ENCODE measurements at regions not wholly inside any gene's neighbourhood (a gene's known extent, or its start where the extent isn't known, plus 50 kb on each side); places are given as distances from the start of the nearest gene placed in this dataset.

DNA sequence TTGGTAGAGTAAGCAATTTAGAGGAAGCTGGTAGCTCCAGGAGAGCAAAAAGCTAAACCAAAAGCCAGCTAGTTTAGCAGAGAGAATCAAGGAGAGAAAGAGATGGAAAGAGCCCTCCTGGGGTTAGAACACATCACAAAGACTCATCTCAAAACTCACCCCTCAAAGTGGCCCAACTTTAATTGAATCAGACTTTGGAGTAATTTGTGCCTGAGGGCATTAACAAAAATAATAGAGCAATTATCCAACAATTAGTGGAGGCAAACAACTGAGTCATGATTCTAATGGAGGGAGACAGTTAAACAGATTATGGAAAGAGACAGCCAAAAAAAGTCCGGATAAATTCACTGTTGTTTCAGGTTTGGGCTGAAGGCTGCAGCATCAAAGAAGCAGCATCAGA lies 417.4 kb downstream of the KCNJ3 start:
- DNase-seq, result no peak

DNA sequence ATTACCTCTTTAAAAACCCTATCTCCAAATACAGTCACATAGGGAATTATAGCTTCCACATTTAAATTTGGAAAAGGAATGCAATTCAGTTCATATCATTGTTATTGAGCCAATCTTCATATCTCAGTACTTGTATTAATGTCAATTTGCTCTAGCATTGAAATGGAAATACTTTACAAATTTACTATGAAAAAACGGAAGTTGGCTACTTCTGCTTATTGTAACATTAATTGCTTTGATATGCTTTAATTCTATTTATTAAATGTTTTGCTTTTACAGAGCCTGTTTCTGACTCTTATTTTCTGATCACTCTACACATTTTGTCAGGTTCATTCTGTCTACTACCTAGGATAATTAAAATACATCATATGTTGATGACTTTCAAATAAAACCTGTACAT lies 412.6 kb downstream of the KCNJ3 start:
- no peak for DNase-seq

DNA sequence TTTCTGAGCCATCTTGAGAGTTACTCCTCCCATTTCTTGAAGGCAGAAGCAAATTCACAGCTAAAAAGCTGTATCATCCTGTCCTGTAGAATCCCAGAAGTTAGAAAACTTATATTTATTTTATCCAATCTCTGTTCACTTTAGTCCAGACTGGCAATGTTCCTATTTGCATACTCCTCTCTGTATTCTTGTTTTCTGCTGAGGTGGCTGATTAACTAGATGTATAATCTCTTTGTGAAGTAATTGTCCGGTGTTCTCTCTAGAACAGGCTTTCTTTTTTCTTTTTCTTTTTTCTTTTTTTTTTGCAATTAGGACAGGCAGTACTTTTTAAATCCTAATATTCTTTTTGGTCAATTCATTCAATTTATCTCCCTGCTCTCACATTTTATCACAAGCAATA lies 411.0 kb downstream of the KCNJ3 start:
- no peak for DNase-seq

DNA sequence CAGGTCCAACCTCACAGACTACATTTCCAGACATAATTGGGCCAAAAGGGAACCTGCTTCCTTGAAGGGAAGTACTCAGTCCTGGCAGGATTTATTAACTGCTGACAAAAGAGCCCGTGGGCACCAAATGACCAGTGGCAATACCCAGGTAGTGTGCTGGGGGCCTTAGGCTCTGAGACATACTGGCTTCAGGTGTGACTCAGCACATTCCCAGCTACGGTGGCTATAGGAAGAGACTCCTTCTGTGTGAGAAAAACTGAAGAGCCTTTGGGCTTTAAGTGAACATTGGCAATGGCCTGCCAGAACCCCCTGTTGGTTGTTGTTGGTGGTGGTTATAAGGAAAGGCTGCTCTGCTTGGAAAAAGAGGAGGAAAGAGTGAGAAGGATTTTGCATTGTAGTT lies 401.8 kb downstream of the KCNJ3 start:
- no peak for DNase-seq

DNA sequence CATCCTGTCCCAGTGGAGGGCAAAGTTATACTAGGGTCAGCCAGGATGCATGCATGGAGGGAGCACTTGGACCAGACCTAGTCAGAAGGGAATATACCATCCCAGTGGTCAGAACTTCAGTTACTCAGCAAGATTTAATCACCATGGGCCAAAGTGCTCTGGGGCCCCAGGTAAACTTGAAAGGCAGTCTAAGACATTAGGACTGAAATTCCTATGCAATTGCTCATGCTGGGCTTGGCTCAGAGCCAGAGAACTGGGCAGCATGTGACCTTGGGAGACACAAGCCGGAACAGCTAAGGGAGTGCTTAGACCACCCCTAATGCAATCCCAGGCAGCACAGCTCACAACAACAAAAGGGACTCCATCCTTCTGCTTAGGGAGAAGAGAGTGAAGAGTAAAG lies 401.3 kb downstream of the KCNJ3 start:
- no peak for DNase-seq

DNA sequence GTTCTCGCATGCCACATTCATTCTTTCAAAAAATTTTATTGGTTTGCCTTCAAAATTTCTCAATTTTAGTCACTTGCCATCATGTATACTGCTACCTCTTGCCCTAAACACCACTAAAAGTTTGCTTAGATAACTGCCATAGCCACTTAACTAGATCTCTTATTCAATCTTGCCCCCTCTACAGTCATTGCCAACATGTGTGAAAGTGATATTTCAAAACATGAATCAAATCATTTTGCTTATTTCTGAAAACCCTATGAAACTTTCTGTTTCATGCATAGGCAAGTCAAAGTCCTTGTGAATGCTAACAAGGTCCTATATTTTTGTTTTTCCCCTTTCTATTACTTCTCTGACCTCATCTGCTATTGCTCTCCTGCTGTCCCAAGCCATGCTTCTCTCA lies 397.1 kb downstream of the KCNJ3 start:
- no peak for DNase-seq

DNA sequence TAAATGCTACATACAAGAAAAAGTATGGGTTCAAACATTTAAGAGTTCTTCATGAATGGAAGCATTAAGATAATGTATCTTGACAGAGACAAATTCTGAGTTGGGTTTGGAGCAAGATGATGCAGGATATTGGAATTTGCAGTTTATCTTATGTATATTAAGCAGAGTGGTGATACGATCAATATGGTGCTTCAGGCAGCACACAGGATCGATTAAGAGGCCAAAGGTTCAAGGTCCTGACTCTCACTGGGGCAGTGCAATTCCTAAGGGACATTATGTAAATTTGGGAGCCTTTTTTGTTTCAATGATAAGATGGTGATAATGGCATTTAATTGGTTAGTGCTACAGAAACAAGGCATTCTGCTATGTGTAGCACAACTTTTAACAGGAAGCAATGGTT lies 381.9 kb downstream of the KCNJ3 start:
- DNase-seq, result no peak

DNA sequence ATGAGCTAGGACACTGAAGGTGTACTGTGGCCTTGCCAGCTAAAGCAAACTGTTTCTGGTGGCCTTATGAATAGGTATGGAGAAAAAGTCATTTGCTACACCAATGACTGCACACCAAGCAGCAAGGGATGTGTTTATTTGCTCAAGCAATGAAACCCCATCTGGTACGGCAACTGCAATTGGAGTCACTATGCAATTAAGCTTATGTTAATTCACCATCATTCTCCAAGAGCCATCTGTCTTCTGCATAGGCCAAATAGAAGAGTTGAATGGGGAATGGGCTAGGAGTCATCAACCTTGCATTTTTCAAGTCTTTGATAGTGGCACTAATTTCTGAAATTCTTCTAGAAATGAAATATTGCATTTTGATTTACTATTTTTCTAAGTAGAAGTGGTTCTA lies 372.0 kb downstream of the KCNJ3 start:
- no peak for DNase-seq

DNA sequence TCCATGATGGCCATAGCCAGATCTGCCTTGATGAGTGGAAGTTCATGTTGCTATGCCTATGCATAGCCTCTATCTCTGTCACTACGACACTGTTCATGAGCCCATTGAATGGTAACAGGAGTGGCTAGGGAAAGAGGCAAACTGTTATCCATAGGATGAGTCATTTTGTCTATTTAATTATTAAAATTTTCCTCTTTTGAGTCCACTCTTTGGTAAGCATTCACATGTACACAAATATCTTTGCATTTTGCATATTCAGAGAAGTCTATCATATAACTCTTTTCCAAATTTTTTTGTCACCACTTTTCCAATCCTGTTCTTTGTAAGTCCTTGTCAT lies 364.4 kb downstream of the KCNJ3 start:
- DNase-seq, result no peak

DNA sequence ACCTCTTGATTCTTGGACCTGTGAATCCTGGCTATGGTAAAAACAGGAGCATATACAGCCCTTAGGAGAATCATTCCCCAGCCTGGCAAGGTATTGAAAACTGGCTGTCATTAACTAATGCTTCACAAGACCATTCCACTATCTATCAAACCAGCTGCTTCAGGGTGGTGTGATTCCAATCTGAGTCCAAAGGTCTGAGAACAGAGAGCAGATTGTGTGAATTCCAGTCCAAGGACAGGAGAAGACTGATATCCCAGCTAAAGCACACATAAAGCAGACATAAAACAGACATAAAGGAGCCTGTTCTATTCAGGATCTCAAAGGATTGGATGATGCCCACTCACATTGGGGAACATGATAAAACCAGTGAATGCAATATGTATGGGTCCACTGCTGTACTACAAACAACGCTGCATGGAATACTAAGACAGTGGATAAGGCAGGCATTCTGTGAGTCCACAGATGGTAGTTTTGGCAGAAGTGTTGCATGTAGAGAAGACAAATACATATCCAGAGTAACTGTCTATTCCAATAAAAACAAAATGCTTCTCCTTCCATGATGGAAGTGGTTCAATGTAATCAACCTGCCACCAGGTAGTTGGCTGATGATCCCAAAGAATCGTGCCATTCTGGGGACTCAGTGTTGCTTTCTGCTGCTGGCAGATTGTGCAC lies 363.9 kb downstream of the KCNJ3 start:
- no peak for DNase-seq

DNA sequence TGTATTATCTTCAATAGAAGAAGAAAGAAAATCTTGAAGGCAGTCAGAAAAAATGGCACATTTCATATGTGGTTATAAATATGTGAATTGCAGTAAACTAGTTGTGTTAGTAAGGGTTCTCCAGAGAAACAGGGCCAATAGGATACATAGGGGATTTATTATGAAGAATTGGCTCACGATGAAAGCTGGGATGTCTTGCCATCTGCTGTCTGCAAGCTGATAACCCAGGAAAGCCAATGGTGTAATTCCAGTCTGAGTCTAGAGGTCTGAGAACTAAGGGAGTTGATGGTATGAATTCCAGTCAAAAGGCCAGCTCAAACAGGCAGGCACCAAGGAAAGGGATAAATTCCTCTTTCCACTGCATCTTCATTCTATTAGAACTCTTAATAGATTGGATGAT lies 362.4 kb downstream of the KCNJ3 start:
- no peak for DNase-seq

DNA sequence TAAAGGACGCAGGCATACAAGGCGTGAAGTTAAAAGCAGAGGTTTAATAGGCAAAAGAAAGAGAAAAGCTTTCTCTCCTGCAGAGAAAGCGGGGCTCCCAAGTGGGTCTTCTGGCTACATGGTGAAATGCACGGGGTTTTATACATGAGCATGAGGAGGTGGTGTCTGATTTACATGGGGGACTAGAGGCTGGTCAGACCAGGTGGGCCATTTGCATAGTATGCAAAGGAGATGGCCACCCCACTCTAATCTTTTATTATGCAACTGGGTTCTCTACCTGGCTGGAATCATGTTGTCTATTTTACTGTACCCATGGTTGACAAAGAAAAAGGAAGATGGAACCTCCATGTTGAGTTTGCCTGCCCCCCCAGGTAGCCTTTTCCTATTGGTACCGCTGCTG lies 356.2 kb downstream of the KCNJ3 start:
- no peak for DNase-seq

DNA sequence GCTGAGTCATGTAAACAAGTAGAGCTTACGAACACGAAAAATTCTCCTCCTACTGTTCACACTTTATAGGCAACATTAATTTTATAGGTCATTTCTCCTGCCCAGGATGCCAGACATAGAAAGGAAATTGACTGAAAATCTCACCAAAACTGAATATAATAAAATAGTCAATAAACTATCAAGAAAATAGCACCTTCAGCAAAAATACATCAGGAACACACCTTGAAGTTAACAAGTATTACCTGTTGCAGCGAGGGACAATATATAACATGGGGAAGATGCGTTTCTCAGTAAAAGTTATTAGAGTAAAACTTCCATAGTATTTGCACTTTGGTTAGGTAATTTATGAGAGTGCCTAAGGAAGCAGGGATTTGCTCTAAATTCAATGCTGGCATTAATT lies 344.6 kb downstream of the KCNJ3 start:
- DNase-seq, result no peak

DNA sequence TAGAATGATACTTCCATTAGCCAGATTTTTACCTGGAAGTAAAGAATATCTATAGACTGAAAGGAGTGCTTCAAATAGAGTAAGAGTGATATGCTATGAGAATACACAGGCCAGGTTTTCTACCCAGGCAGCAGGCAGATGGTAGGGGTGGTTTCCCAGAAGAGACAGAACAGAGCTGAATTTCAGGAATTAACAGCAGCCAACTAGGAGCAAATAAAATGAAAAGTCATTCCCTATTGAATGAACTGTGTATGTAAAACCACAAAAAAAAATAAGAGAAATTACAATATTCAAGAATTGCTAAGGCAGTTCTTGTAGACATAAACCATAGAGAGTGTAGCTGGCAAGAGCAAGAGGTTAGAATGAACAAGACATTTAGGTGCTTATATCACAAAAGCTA lies 336.8 kb downstream of the KCNJ3 start:
- DNase-seq, result no peak

DNA sequence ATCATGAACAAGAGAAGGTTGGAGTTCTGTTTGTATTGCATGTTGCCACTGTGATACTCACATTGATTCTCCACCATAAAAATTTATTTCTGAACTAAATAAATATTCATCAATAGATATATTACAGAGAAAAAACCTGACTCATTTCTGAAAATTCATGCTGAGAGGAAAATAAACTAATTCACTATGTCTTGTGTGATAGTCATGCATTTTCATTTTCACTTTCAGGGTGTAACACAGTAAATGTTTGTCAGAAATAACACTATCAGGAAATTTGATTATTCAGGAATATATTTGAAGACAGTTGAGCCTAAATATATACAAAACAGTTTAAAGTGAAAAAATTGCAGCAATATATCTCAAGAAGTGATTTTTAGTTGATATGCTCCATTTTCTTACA lies 335.2 kb downstream of the KCNJ3 start:
- DNase-seq, result no peak

DNA sequence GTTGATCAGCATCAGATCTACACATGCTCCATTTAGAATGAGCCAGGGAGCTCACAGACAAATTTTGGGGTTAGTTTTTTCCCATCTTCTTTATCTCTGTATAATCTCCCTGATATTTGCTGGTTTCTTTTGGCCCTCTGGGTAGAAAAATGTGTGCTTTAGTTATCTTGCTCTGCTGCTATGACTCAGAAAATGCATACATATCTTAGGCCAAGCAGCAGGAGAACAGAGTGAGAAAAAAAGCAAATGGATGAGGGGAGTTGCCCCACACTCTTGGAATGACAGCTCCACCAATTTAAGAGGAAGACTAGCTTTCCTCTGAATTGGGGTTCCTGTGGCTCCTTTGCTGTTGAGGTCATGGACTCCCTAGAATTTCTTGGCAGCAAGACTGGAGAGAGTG lies 331.8 kb downstream of the KCNJ3 start:
- DNase-seq, result no peak

DNA sequence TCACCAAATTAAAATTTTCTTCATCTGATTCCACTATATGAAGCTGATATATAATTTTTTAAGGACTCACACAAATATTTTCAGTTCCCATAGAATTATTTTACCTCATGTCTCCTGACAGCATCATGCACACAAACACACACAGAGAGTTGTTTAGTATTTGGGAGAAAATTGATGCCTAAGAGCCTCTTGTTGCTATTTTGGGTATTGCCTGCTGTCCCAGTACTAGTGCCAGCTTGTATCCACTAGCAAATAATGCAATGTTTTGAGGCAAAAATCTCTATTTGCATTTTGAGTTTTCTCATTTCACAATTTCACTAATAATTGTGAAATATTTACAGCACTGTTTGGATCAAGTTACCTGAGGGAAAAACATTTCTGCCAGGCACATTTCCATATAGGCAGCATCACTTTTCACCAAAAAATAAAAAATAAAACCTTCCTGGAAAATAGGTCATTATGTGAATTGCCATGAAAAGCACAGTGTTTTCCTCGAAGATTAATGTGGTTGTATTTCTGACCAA lies 328.2 kb downstream of the KCNJ3 start:
- DNase-seq, result no peak

DNA sequence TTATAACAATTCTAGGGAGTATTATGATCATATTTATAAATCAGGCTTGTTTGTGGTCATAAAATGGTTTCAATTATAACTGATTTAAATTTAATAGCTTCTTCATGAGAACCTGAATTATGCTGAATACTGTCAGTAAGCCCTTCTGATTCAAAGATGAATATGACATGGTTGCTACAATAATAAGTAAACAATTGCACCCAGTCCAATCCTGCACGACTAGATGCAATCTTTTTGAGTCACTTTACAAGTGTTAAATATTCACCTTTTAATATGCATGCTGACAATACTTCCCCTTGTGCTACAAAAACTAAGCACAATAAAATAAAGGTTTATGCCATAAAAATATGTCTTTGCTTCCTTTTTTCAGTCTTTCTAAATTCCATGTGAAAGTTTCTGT lies 325.2 kb downstream of the KCNJ3 start:
- no peak for DNase-seq

DNA sequence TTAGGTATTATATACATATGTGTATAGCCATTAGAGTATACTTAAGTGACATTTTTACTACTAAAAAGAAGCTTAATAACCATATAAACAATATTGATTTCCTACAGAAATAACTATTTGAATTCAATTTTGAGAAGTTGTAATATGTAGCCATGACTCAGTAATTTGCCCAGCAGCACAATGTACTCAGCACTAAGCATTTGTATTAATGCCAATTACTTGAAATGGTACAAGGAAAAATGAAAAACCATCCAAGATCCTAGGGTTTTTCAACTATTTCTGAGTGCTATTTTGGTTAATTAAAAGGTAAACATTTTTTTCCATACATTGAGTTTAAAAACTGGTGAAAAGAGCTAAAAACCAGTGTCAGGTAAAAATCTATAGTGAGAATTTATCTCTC lies 324.0 kb downstream of the KCNJ3 start:
- DNase-seq, result no peak

DNA sequence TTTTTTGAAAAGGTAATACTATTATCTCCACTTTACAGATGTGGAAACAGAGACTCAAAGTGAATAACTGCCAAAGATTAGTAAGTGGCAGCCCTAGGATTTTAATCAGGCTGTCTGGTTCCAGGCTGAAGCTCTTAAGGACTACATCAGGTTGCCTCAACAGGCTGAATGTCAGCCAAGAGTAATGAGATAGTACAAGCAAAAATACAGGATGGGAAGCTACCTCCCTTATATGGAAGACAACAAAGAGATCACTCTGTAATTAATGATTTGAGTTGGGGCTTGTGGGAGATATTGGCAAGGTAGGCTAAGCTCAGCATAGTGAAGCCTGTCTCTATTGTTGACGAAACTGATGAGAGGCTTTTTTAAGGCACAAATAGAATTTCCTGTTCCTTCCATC lies 323.1 kb downstream of the KCNJ3 start:
- no peak for DNase-seq

DNA sequence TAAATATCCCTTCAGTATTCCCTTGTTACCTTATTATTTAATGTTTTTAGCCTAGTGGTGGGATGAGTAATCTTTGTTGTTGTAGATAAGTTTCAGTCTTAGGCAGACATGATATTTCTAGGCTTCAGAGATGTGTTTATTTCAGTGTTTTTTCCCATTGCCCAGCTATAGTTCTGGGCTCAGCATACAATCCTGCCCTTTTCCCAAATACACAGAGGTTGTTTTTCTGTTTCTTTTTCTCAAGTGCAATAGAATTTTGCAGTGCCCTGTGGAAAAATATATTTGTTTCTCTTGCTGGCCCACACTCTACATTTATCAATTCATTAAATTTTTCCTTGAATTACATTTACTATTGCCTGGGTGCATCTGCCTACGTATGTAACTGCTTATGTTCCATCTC lies 321.8 kb downstream of the KCNJ3 start:
- DNase-seq, result no peak

DNA sequence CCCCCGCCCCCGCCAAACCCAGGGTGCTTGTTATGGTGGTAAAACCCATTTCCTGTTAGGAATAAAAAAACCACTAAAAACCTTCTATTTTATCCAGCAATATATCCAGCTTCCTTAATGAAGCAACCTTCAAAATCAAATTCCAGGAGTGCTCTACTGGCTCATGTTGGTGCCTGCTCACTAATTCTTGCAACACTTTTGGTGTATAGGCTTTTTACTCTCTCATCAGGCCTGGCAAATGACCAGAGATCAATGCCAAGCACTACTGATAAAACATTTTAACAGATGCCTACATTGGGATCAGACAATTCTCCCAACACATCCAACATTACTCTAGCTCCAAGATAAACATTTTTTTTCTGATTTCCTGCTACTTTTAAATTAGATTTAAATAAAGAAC lies 312.4 kb downstream of the KCNJ3 start:
- no peak for DNase-seq

DNA sequence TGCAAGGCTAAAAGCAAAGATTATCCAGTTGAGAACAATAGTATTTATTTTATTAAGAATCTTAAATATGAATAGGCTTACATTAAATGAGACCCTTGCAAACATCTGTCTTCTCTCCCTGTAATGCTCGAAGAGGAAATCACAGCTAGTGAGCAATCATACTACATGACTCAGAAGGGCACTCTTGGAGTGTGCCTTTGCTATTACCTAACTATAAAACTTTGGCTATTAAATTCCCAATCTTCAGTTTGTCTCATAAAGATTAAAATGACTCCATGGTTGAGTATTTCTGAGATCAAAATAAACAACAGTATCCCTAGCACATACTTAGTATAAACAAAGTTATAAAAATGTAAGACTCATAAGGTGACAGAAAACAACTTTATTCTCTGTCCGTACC lies 296.9 kb downstream of the KCNJ3 start:
- no peak for DNase-seq

DNA sequence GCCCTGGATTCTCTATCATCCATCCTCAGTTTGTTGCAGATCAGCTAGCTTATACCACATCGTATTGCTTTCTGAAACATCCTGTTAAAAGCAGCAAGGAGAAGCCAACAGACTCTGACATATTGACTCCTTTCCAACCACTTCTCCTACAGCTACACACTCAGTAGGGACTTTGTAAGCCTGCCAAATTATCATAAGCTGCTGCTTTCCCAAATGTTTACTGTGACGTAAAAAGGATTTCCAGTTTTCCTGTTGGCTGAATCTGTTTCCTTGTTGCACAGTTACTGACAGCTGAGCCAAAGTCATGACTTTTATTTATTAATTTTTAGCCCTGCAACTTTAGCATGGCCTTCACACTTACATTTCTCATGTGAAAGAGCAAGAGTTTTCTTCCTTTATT lies 294.3 kb downstream of the KCNJ3 start:
- no peak for DNase-seq

DNA sequence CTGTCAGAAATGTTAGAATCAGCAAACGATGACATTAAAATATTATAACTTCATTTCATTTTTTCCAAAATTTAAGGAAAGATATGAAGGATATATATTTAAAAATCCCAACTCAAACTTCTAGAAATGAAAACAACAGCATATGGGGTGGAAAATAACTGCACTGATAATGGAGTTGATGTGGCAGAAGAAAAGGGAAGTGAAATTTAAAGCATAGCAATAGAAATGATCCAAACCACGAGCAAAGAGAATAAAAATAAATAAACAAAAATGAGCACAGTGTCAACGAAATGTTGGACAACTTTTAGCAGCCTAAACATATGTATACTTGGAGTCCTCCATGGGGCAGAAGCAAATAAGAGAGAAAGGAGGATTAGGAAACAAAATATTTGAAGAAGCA lies 280.2 kb downstream of the KCNJ3 start:
- DNase-seq, result no peak

DNA sequence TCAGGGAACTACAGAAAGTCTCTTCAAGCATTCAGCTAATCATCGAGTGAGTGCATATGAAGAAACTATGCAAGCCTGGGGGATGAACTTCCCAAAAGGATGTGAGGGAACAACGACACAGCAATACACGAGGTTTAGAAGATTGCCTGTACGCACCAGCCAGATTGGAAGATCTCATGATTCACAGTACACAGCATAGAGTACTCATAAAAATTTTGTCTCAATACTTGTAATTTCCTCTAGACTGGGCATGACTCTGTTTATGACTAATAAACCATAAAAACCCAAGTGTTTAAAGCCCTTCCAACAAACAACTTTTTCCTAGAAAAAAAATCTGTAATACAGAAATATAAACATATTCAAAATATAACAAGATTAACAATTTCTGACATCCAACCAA lies 279.7 kb downstream of the KCNJ3 start:
- DNase-seq, result no peak

Data from stimulated activated CD4-positive, alpha-beta T cell treated with anti-CD3 and anti-CD28 coated beads, Interleukin-4, amount 100 ng/mL, for 4 hours (primary cell).